Mammary epithelial cell (primary cell): ENCODE measurements at regions not wholly inside any gene's neighbourhood (a gene's known extent, or its start where the extent isn't known, plus 50 kb on each side); places are given as distances from the start of the nearest gene placed in this dataset.

Source experiments
- EZH2 ChIP-seq: IDR thresholded peaks from 2 replicates; pipeline ENCODE4 v1.6.1; 2012; ENCODE audit warnings: low read length, inconsistent platforms, borderline replicate concordance
- TF ChIP-seq, protein P1 (sequence below), 2 donors: IDR thresholded peaks in 1 of 2; conservative IDR thresholded peaks in 1 of 2; 2 replicates each; pipeline ENCODE4 v1.5.1; 2011 to 2012; ENCODE audit warnings: inconsistent platforms in 2 of 2, low read length in 2 of 2, mild to moderate bottlenecking in 2 of 2, control low read depth in 1 of 2, low read depth in 1 of 2; ENCODE audit not compliant: insufficient read depth in 1 of 2; ENCODE audit errors: extremely low read depth in 1 of 2

DNA sequence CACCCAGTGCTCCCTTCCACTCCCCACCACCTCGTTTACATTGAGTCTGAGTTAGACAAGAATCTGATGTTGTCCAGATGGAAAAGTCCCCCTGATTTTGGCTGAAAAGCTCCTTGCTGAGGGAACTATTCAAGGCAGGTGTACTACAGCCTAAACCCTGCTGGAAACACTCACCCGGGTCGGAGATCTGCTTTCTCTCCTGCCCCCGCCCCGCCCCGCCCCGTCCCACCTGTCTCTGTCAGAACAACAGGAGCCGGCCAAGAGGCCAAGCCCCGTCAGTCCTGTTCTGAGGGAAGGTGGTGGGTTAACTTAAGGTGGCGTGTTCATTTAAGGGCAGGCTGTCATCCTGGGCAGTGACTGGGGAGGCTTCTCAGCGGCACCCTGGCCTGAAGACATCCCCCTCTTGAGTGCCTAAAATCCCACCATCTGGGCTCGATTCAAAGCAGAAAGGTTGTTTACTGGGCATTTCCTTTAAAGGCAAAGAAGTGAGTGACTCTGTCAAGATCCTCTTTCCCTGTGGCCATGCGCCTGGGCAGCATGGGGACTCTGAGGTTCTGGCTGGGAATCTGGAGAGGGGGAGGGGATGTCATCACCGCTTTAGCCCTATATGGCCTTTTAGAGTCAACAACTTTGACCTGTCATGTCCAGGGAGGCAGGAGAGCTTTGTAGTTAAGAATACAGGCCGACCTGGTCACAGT lies 71.1 kb upstream of the NEURL1B start:
- TF ChIP-seq, protein P1, sequence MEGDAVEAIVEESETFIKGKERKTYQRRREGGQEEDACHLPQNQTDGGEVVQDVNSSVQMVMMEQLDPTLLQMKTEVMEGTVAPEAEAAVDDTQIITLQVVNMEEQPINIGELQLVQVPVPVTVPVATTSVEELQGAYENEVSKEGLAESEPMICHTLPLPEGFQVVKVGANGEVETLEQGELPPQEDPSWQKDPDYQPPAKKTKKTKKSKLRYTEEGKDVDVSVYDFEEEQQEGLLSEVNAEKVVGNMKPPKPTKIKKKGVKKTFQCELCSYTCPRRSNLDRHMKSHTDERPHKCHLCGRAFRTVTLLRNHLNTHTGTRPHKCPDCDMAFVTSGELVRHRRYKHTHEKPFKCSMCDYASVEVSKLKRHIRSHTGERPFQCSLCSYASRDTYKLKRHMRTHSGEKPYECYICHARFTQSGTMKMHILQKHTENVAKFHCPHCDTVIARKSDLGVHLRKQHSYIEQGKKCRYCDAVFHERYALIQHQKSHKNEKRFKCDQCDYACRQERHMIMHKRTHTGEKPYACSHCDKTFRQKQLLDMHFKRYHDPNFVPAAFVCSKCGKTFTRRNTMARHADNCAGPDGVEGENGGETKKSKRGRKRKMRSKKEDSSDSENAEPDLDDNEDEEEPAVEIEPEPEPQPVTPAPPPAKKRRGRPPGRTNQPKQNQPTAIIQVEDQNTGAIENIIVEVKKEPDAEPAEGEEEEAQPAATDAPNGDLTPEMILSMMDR (conservative IDR thresholded peaks at IDR 0.05 in 1 of 2, IDR thresholded peaks at IDR 0.05 in 1 of 2; ENCODE audit: extremely low read depth in 1 of 2, insufficient read depth in 1 of 2, low read depth in 1 of 2, low read length in 2 of 2): no peak
- no peak for TF ChIP-seq EZH2
